Erythroblast (primary cell): ENCODE measurements at regions not wholly inside any gene's neighbourhood (a gene's known extent, or its start where the extent isn't known, plus 50 kb on each side); places are given as distances from the start of the nearest gene placed in this dataset.
A peak's percentile ranks its signal among the peaks of the same experiment; 100 is the strongest.
"Not testable (repeated sequence)": the region's sequence is repeated elsewhere in the genome, so short reads cannot be mapped to it uniquely, and the experiment has no call there.

Experiments
- DNase-seq, 2 experiments: peaks; one replicate each; lab custom pipeline; 2025; lab: John Stamatoyannopoulos, UW
- GATA1 ChIP-seq: IDR thresholded peaks from 2 replicates; pipeline ENCODE4 v1.6.1; 2011; ENCODE audit warnings: low read depth, mild to moderate bottlenecking, control low read depth, low read length, moderate library complexity
- POLR2A ChIP-seq: IDR thresholded peaks from 2 replicates; pipeline ENCODE4 v1.6.1; 2011; ENCODE audit warnings: mild to moderate bottlenecking, low read length

- TF ChIP-seq GATA1 = no peak
- no peak for TF ChIP-seq POLR2A
- no peak for DNase-seq
These were observed 423.7 kb downstream of the METTL4 start for GRCh38 chr18:2147476-2148230.

- no peak for TF ChIP-seq POLR2A
- no peak for TF ChIP-seq GATA1
- DNase-seq = no peak
These were observed 422.5 kb downstream of the METTL4 start for GRCh38 chr18:2148823-2149222.

- TF ChIP-seq POLR2A = no peak
- TF ChIP-seq GATA1 = no peak
- peak in 1 of 2 experiments; percentile 18 for DNase-seq
These were observed 420.7 kb downstream of the METTL4 start for GRCh38 chr18:2150566-2150965.

GRCh38 chr18:2154278-2154677, 417.0 kb downstream of the METTL4 start:
- DNase-seq = no peak
- TF ChIP-seq GATA1 (no peak), POLR2A (no peak)

- DNase-seq = peak in 1 of 2 experiments; percentile 23
These were observed 406.4 kb downstream of the METTL4 start for GRCh38 chr18:2164644-2165550.

GRCh38 chr18:2166876-2167275, 404.4 kb downstream of the METTL4 start:
- DNase-seq = not testable (repeated sequence)

More at GRCh38 chr18:2164644-2165550, 406.4 kb downstream of the METTL4 start:
- TF ChIP-seq POLR2A (no peak), GATA1 (no peak)

GRCh38 chr18:2168022-2168421, 403.3 kb downstream of the METTL4 start:
- TF ChIP-seq POLR2A (no peak), GATA1 (no peak)
- no peak for DNase-seq

- TF ChIP-seq GATA1 (no peak), POLR2A (no peak)
- DNase-seq = no peak
These were observed 401.6 kb downstream of the METTL4 start for GRCh38 chr18:2169656-2170055.

GRCh38 chr18:2171840-2172625, 399.3 kb downstream of the METTL4 start:
- no peak for TF ChIP-seq GATA1
- no peak for TF ChIP-seq POLR2A
- DNase-seq = no peak

- DNase-seq = no peak
- no peak for TF ChIP-seq GATA1
- TF ChIP-seq POLR2A = no peak
These were observed 398.4 kb downstream of the METTL4 start for GRCh38 chr18:2172881-2173280.

- DNase-seq = peak in 1 of 2 experiments; percentile 11
- TF ChIP-seq POLR2A (no peak), GATA1 (no peak)
These were observed 397.8 kb downstream of the METTL4 start for GRCh38 chr18:2173486-2173885.

- DNase-seq = no peak
- TF ChIP-seq POLR2A (no peak), GATA1 (no peak)
These were observed 393.3 kb downstream of the METTL4 start for GRCh38 chr18:2178036-2178435.

- DNase-seq = no peak
- TF ChIP-seq POLR2A = no peak
- no peak for TF ChIP-seq GATA1
These were observed 391.7 kb downstream of the METTL4 start for GRCh38 chr18:2179498-2180183.

- DNase-seq = no peak
These were observed 390.7 kb downstream of the METTL4 start for GRCh38 chr18:2180586-2180985.

More at GRCh38 chr18:2180586-2180985, 390.7 kb downstream of the METTL4 start:
- TF ChIP-seq GATA1 (no peak), POLR2A (no peak)
